ENCODE measurements at regions not wholly inside any gene's neighbourhood (a gene's known extent, or its start where the extent isn't known, plus 50 kb on each side); places are given as distances from the start of the nearest gene placed in this dataset.

DNA sequence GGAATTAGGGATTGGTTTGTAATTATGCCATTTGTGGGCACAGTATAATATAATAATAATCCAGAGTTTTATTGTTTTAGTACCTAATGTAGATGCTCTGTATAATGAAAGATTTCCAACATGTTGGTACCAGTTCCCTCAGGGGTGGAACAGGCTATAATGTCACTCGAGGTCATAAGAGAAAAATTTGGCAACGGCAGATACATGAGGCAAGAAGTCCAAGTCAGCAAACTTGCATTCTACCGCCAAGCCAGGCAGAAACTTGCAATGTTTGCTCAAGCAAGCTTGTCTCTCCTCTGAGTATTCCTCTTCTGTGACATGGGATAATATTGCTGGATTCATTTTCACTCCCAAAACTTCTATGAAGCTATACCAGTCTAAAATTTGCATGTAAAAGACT is 520.0 kb upstream of the SALL3 start:
- POLR2A ChIA-PET, result interaction anchor here (0.6 kb wide), 1 partner anchor 126 kb away, joined by 4 read pairs; no protein-coding TSS in a partner anchor
- CTCF ChIA-PET (ENCODE audit: unreplicated experiment), result no interaction called here
- intact Hi-C loops (cut with micrococcal nuclease; ENCODE audit: unreplicated experiment), result no loop called here

GRCh38 chr18:78460558-78460957 is 519.1 kb upstream of the SALL3 start:
- no peaks in the 10 kb centered on the region for H3K4me1 ChIP-seq (ENCODE audit: insufficient read depth, low read length, poor library complexity, severe bottlenecking)
- intact Hi-C loops (cut with micrococcal nuclease; ENCODE audit: unreplicated experiment), result no loop called here
- no peak overlapping the region for H3K4me3 ChIP-seq (ENCODE audit: low read depth, low read length, poor library complexity, severe bottlenecking)
- H3K27ac ChIP-seq (ENCODE audit: low read depth, low read length, poor library complexity, severe bottlenecking), result no peak overlapping the region
- TF ChIP-seq EZH2phosphoT487 (IDR thresholded peaks at IDR 0.05; ENCODE audit: borderline replicate concordance, low read depth, low read length), result no peak
- TF ChIP-seq CTCF (conservative IDR thresholded peaks at IDR 0.05; ENCODE audit: low read length), result no peak
- H2AFZ ChIP-seq (ENCODE audit: low read length), result no peak overlapping the region
- H4K20me1 ChIP-seq (ENCODE audit: insufficient read depth, low read length), result no peaks in the 10 kb centered on the region
- no peaks in the 10 kb centered on the region for H3K9me3 ChIP-seq (ENCODE audit: low read length)
- DNase-seq (ENCODE audit: low spot score), result no peak
- no peaks in the 10 kb centered on the region for H3K9me2 ChIP-seq (ENCODE audit: insufficient read depth, low read length)
- no peaks in the 10 kb centered on the region for H3K36me3 ChIP-seq (ENCODE audit: insufficient read depth, low read length)
- H3K4me2 ChIP-seq (ENCODE audit: low read length), result no peak overlapping the region
- no peaks in the 10 kb centered on the region for H3K79me2 ChIP-seq (ENCODE audit: insufficient read depth, low read depth, low read length)
- ChIA-PET POLR2A (no interaction called here), CTCF (ENCODE audit: unreplicated experiment) (no interaction called here)
- no TSS peak for BruUV-seq (replicated peaks)

More for the DNA sequence above, 520.0 kb upstream of the SALL3 start:
- DNase-seq (ENCODE audit: low spot score), result no peak
- no peaks in the 10 kb centered on the region for H3K9me3 ChIP-seq (ENCODE audit: low read length)
- no peak overlapping the region for H3K27ac ChIP-seq (ENCODE audit: low read depth, low read length, poor library complexity, severe bottlenecking)
- H3K79me2 ChIP-seq (ENCODE audit: insufficient read depth, low read depth, low read length), result no peaks in the 10 kb centered on the region
- no peaks in the 10 kb centered on the region for H4K20me1 ChIP-seq (ENCODE audit: insufficient read depth, low read length)
- BruUV-seq (replicated peaks), result no TSS peak
- no peak overlapping the region for H3K4me2 ChIP-seq (ENCODE audit: low read length)
- H3K36me3 ChIP-seq (ENCODE audit: insufficient read depth, low read length), result no peaks in the 10 kb centered on the region
- no peak overlapping the region for H3K4me3 ChIP-seq (ENCODE audit: low read depth, low read length, poor library complexity, severe bottlenecking)
- no peaks in the 10 kb centered on the region for H3K4me1 ChIP-seq (ENCODE audit: insufficient read depth, low read length, poor library complexity, severe bottlenecking)
- no peak overlapping the region for H2AFZ ChIP-seq (ENCODE audit: low read length)
- no peaks in the 10 kb centered on the region for H3K9me2 ChIP-seq (ENCODE audit: insufficient read depth, low read length)
- TF ChIP-seq EZH2phosphoT487 (IDR thresholded peaks at IDR 0.05; ENCODE audit: borderline replicate concordance, low read depth, low read length) (no peak), CTCF (conservative IDR thresholded peaks at IDR 0.05; ENCODE audit: low read length) (no peak)

DNA sequence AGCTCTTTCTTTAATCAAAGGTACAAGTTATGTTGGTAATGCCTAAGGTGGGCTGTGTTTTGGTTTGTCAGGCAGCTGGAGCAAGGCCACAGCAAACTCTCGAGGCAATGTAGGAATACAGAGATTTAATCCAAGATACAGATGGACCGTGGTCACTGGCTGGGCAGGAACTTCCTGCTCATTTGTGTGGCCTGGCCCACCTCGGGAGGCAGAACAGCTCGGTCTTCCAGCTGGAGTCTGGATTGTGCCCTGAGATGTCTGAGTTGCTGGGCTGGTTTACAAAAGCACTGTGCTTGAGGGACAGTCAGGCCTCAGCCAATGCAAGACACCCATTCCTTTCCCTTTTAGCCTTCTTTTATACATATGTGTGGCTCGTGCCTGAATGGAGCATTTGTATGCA is 506.1 kb upstream of the SALL3 start:
- DNase-seq (ENCODE audit: low spot score), result no peak
- no peak overlapping the region for H3K4me3 ChIP-seq (ENCODE audit: low read depth, low read length, poor library complexity, severe bottlenecking)
- no TSS peak for BruUV-seq (replicated peaks)
- H4K20me1 ChIP-seq (ENCODE audit: insufficient read depth, low read length), result no peaks in the 10 kb centered on the region
- H3K4me2 ChIP-seq (ENCODE audit: low read length), result no peak overlapping the region
- no peaks in the 10 kb centered on the region for H3K36me3 ChIP-seq (ENCODE audit: insufficient read depth, low read length)
- no peak overlapping the region for H3K27ac ChIP-seq (ENCODE audit: low read depth, low read length, poor library complexity, severe bottlenecking)
- TF ChIP-seq EZH2phosphoT487 (IDR thresholded peaks at IDR 0.05; ENCODE audit: borderline replicate concordance, low read depth, low read length) (no peak), CTCF (conservative IDR thresholded peaks at IDR 0.05; ENCODE audit: low read length) (no peak)
- intact Hi-C loops (cut with micrococcal nuclease; ENCODE audit: unreplicated experiment), result no loop called here
- no peaks in the 10 kb centered on the region for H3K9me3 ChIP-seq (ENCODE audit: low read length)
- no peak overlapping the region for H2AFZ ChIP-seq (ENCODE audit: low read length)
- ChIA-PET POLR2A (no interaction called here), CTCF (ENCODE audit: unreplicated experiment) (interaction anchor here (0.5 kb wide), 1 partner anchor 19 kb away, joined by 11 read pairs; no protein-coding TSS in a partner anchor)
- H3K4me1 ChIP-seq (ENCODE audit: insufficient read depth, low read length, poor library complexity, severe bottlenecking), result no peaks in the 10 kb centered on the region
- H3K79me2 ChIP-seq (ENCODE audit: insufficient read depth, low read depth, low read length), result no peaks in the 10 kb centered on the region
- no peaks in the 10 kb centered on the region for H3K9me2 ChIP-seq (ENCODE audit: insufficient read depth, low read length)
